ENCODE measurements at regions not wholly inside any gene's neighbourhood (a gene's known extent, or its start where the extent isn't known, plus 50 kb on each side); places are given as distances from the start of the nearest gene placed in this dataset.

GRCh38 chr14:61627612-61628011, 67.7 kb upstream of the HIF1A start:
- DNase-seq: no peak

- no peak for DNase-seq
These were observed 67.1 kb upstream of the HIF1A start for GRCh38 chr14:61628016-61628725.

GRCh38 chr14:61630399-61631044, 64.8 kb upstream of the HIF1A start:
- no peak for DNase-seq

- DNase-seq: no peak
These were observed 64.1 kb upstream of the HIF1A start for GRCh38 chr14:61631045-61631687.

- no peak for DNase-seq
These were observed 62.9 kb upstream of the HIF1A start for GRCh38 chr14:61632401-61632800.

GRCh38 chr14:61632807-61633206, 62.5 kb upstream of the HIF1A start:
- no peak for DNase-seq

- no peak for DNase-seq
These were observed 59.0 kb upstream of the HIF1A start for GRCh38 chr14:61636291-61636690.

GRCh38 chr14:61636779-61637178, 58.5 kb upstream of the HIF1A start:
- DNase-seq: no peak

- DNase-seq: no peak
These were observed 56.5 kb upstream of the HIF1A start for GRCh38 chr14:61638595-61639387.

GRCh38 chr14:61640158-61641136, 54.9 kb upstream of the HIF1A start:
- DNase-seq: no peak

GRCh38 chr14:61641914-61642613, 53.2 kb upstream of the HIF1A start:
- no peak for DNase-seq

GRCh38 chr14:61642614-61642982, 52.7 kb upstream of the HIF1A start:
- no peak for DNase-seq

- no peak for DNase-seq
These were observed 51.8 kb upstream of the HIF1A start for GRCh38 chr14:61643555-61643954.

- DNase-seq: no peak
These were observed 51.1 kb upstream of the HIF1A start for GRCh38 chr14:61644175-61644574.

- no peak for DNase-seq
These were observed 50.5 kb upstream of the HIF1A start for GRCh38 chr14:61644834-61645233.

GRCh38 chr14:61645247-61645646, 50.1 kb upstream of the HIF1A start:
- DNase-seq: no peak

Data from activated naive CD4-positive, alpha-beta T cell treated with anti-CD3 and anti-CD28 coated beads, Interleukin-2, amount 50 U/mL, for 16 hours (primary cell).